ENCODE measurements at regions not wholly inside any gene's neighbourhood (a gene's known extent, or its start where the extent isn't known, plus 50 kb on each side); places are given as distances from the start of the nearest gene placed in this dataset.
"Not testable (repeated sequence)": the region's sequence is repeated elsewhere in the genome, so short reads cannot be mapped to it uniquely, and the experiment has no call there.

- not testable (repeated sequence) for DNase-seq (ENCODE audit: low spot score)
These were observed 56.2 kb upstream of the CCZ1B start for GRCh38 chr7:6882321-6882721.

GRCh38 chr7:6883756-6884155 is 57.7 kb upstream of the CCZ1B start:
- not testable (repeated sequence) for DNase-seq (ENCODE audit: low spot score)

GRCh38 chr7:6886198-6886597 is 60.1 kb upstream of the CCZ1B start:
- DNase-seq (ENCODE audit: low spot score) = no peak

GRCh38 chr7:6888267-6889045 is 62.4 kb upstream of the CCZ1B start:
- DNase-seq (ENCODE audit: low spot score) = not testable (repeated sequence)

- no peak for DNase-seq (ENCODE audit: low spot score)
These were observed 63.3 kb upstream of the CCZ1B start for GRCh38 chr7:6889252-6889812.

GRCh38 chr7:6902097-6902518 is 76.0 kb upstream of the CCZ1B start:
- DNase-seq (ENCODE audit: low spot score) = not testable (repeated sequence)

GRCh38 chr7:6903289-6903688 is 77.2 kb upstream of the CCZ1B start:
- DNase-seq (ENCODE audit: low spot score) = not testable (repeated sequence)

- not testable (repeated sequence) for DNase-seq (ENCODE audit: low spot score)
These were observed 77.7 kb upstream of the CCZ1B start for GRCh38 chr7:6903792-6904191.

- no peak for DNase-seq (ENCODE audit: low spot score)
These were observed 91.2 kb upstream of the CCZ1B start for GRCh38 chr7:6917258-6917657.

- not testable (repeated sequence) for DNase-seq (ENCODE audit: low spot score)
These were observed 93.1 kb upstream of the CCZ1B start for GRCh38 chr7:6919169-6919568.

- not testable (repeated sequence) for DNase-seq (ENCODE audit: low spot score)
These were observed 98.4 kb upstream of the CCZ1B start for GRCh38 chr7:6924523-6924922.

- DNase-seq (ENCODE audit: low spot score) = not testable (repeated sequence)
These were observed 100.4 kb upstream of the CCZ1B start for GRCh38 chr7:6926193-6927174.

- DNase-seq (ENCODE audit: low spot score) = not testable (repeated sequence)
These were observed 101.6 kb upstream of the CCZ1B start for GRCh38 chr7:6927643-6928042.

GRCh38 chr7:6929588-6929987 is 103.5 kb upstream of the CCZ1B start:
- not testable (repeated sequence) for DNase-seq (ENCODE audit: low spot score)

GRCh38 chr7:6930081-6930635 is 104.1 kb upstream of the CCZ1B start:
- DNase-seq (ENCODE audit: low spot score) = not testable (repeated sequence)

GRCh38 chr7:6930787-6931186 is 104.7 kb upstream of the CCZ1B start:
- DNase-seq (ENCODE audit: low spot score) = not testable (repeated sequence)

GRCh38 chr7:6931456-6931855 is 105.4 kb upstream of the CCZ1B start:
- not testable (repeated sequence) for DNase-seq (ENCODE audit: low spot score)

GRCh38 chr7:6933954-6934632 is 108.0 kb upstream of the CCZ1B start:
- not testable (repeated sequence) for DNase-seq (ENCODE audit: low spot score)

- no peak for DNase-seq (ENCODE audit: low spot score)
These were observed 108.9 kb upstream of the CCZ1B start for GRCh38 chr7:6934981-6935380.

GRCh38 chr7:6936626-6937025 is 110.6 kb upstream of the CCZ1B start:
- not testable (repeated sequence) for DNase-seq (ENCODE audit: low spot score)

- not testable (repeated sequence) for DNase-seq (ENCODE audit: low spot score)
These were observed 111.7 kb upstream of the CCZ1B start for GRCh38 chr7:6937746-6938145.
